Urinary bladder (tissue), 3 donors: ENCODE measurements at regions not wholly inside any gene's neighbourhood (a gene's known extent, or its start where the extent isn't known, plus 50 kb on each side); places are given as distances from the start of the nearest gene placed in this dataset.
"Not testable (repeated sequence)": the region's sequence is repeated elsewhere in the genome, so short reads cannot be mapped to it uniquely, and the experiment has no call there.

Source experiments
- DNase-seq: peaks from one replicate; pipeline ENCODE4 v3.0.0-alpha.2; 2015; ENCODE audit errors: extremely low spot score
- H3K27ac ChIP-seq: one replicate; pipeline ENCODE4 v1.5.1; 2013; ENCODE audit warnings: low read depth, mild to moderate bottlenecking, moderate library complexity
- H3K36me3 ChIP-seq: one replicate; pipeline ENCODE4 v1.6.1; 2013; ENCODE audit warnings: mild to moderate bottlenecking, moderate library complexity; ENCODE audit not compliant: insufficient read depth
- H3K4me1 ChIP-seq: one replicate; pipeline ENCODE4 v1.6.1; 2013; ENCODE audit warnings: mild to moderate bottlenecking, moderate library complexity; ENCODE audit not compliant: insufficient read depth
- H3K4me3 ChIP-seq: one replicate; pipeline ENCODE4 v1.5.1; 2013; ENCODE audit warnings: low read depth, low read length
- WGBS: extraction: QIAGEN DNeasy Blood & Tissue Kit; methylation state at CpG from one replicate; pipeline ENCODE4 v1.1.7; 2013; 5-methylcytosine and 5-hydroxymethylcytosine counted together
- donor health status: healthy with polysubstance abuse.
- donor health status: healthy.

DNA sequence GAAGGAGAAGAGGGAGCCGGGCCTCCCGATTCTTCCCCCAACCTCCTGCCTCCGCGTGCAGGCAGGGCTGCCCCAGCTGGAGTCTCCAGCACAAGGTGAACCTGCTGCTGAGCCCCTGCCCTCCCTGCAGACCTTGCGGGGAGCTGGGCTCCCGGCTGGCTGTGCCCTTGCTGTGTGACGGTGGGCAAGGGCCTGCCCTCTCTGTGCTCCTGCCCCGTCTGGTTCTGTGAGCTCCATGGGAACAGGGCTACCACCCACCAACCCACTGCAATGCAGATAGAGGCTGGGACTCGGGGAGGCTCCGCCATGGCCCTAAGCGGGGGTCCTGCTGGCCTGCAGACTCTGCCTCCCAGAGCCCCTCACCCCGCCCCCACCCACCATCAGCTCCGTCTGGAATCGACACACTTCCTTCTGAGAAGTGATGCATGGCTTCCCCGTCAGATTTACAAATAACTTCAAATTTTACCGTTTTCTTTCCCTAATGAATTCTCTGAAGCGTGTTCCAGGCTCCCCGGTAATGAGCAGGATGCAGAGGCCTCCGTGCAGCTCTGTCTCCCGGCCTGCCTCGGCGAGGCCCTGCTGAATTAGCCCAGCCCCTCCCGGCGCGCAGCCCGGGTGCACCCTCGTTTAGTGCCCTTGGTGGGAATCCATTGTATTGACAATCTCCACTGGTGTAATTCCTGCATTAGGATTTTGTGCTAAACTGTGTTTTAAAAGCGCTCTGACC is 111.0 kb downstream of the MICALL2 start:
- no peak overlapping the region for H3K4me3 ChIP-seq
- no peak overlapping the region for H3K27ac ChIP-seq
- H3K4me1 ChIP-seq: no peaks in the 10 kb centered on the region
- no peak for DNase-seq
- WGBS: 54% methylated on average over 28 of the region's 28 CpGs
- no peaks in the 10 kb centered on the region for H3K36me3 ChIP-seq

DNA sequence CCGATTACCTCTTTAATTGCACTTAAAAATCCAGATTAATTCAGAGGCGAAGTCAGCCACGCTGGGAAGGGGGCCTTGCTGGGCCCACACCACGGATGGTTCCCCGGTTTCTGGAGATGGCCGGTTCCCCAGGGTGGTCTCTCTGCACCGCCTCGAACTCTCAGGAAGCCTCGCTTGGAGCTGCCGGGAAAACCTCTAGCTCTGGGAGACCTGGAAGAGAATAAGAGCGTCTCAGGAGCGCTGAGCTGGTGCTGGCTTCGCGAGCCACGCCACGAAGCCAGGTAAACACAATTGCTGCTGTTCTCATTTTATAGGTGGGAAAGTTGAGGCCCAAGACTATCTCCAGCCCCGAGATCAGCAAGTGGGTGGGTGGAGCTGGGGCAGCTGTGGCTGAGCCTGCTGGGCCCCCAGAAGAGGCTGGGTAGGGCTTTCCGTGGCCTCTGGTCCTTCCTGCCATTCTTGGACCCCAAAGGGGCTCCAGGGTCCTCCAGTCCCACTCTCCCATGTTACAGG is 110.4 kb downstream of the MICALL2 start:
- 74% methylated on average over 18 of the region's 18 CpGs for WGBS
- DNase-seq: no peak
- no peaks in the 10 kb centered on the region for H3K4me1 ChIP-seq

DNA sequence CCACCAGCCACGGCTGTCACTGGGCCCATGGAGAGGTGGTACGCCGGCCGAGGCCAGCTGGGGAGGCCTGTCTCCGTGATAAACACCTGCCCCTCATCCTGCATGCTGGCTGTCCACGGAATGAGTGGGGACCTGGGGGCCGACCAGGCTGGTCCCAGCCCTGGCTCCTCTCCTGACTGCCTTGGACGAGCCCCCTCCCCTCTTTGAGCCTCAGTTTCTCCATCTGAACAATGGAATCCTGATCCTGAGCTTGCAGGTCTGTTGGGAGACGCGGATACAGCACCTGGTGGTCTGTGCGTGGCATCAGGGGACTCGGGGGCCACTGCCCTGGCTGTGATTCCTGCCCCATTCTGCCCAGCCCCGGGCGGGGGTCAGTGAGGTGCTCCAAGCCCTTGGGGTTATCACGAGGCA is 109.9 kb downstream of the MICALL2 start:
- Histone ChIP-seq H3K4me1 (no peaks in the 10 kb centered on the region), H3K36me3 (no peaks in the 10 kb centered on the region), H3K27ac (no peak overlapping the region), H3K4me3 (no peak overlapping the region)
- DNase-seq: no peak
- WGBS: 72% methylated on average over 15 of the region's 15 CpGs

More for the DNA sequence above, 110.4 kb downstream of the MICALL2 start:
- Histone ChIP-seq H3K4me3 (no peak overlapping the region), H3K27ac (no peak overlapping the region), H3K36me3 (no peaks in the 10 kb centered on the region)

DNA sequence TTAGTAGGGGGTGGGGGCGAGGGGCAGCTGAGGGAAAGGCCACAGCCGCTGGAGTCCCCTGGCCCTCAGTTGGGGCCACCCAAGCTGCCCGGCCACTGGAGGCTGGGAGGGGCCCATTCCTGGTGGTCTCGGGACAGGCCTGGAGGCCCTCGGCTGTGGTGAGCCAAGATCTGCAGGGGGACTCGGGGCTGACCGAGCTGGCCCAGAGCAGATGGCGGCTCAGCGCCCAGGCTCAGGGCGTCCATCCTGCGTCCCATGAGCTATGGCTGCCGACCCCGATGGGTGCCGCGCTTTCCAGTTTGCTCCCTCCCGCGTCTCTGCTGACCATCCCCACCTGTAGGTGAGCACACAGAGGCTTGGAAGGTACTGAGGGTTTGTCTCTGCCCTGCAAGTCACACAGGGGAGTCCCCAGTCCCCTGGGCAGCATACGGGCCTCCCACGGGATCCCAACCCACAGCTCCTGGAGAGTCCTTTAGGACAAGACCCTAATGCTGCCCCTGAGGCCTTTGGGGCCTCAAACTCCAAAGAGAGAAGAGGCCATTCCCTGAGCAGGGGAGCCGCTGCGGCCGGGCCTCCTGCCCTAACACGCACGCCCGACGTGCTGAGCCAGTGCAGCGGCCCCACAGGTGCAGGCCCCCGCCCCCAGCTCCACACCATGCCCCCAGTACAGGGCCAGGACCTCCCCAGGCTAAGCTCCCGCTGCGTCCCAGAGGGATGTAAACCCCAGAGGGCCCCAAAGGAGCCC is 107.2 kb downstream of the MICALL2 start:
- H3K36me3 ChIP-seq: no peaks in the 10 kb centered on the region
- no peak for DNase-seq
- no peak overlapping the region for H3K27ac ChIP-seq
- 78% methylated on average over 30 of the region's 30 CpGs for WGBS
- H3K4me3 ChIP-seq: no peak overlapping the region
- H3K4me1 ChIP-seq: no peaks in the 10 kb centered on the region

DNA sequence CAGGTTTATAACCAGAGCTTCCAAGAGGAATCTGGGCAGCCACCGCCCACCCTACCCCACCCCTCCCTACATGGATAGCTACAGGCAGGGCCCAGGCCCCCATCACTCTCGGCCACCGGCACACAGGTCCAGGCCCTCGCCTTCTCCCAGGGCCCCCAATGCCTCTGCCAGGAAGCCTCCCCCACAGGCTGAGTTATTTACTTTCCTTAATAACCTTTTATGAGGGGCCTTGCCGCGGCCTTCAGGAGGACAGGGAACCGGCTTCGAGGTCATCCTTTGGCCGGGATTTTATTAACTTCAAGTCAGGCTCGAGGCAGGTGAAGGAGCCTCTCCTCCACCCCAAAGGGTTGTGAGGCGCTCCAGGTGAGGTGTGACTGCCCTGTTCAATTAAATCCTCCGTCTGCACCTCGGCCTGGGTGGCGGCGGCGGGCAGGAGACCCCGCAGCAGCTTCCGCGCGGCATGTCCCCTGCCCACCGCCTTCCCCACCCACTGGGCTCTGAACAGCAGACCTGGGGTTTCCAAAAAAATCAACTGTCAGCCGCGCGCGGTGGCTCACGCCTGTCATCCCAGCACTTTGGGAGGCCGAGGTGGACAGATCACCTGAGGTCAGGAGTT is 106.5 kb downstream of the MICALL2 start:
- Histone ChIP-seq H3K27ac (no peak overlapping the region), H3K4me1 (no peaks in the 10 kb centered on the region), H3K36me3 (no peaks in the 10 kb centered on the region), H3K4me3 (no peak overlapping the region)
- WGBS: 69% methylated on average over 27 of the region's 27 CpGs
- no peak for DNase-seq

DNA sequence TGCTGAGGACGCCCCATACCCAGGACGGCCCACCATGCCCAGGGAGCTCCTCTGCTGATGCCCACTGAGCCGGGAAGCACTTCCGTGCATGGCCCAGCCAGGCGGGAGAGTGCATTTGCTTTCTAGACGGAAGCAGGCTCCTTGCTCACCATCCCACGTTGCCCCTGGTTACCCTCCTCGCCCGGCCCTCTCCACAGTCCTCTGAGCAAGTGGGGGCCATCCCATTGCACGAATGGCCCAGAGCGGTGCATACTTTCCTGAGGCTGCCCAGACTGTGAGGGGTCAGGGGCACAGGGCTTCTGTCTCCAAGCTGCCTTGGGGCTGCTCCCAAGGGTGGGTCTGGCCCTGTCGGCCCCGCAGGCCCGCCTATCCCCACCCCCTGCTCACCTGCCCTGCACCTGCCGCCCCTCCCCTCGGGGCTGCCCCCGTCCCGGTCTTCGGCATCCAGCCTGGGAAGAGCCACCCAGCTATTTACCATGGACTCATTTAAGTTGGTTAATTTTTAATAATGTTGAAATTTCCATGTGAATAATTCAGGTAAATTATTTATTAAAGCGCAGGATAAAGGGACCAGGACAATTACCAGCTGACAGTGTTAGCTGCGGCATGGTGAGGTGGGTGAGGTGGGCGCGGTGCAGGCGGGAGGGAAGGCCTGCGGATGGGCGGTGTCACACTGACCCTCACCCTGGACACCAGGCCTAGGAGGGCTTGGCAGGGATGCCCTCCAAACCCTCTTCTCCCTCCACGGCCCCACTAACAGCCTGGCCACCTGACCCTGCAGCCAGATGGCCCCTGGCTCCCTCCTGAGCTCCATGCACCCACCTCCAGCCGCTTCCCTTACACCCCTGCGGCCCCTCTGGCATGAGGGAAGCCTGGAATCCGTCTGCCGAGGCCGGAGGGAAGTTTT is 104.4 kb downstream of the MICALL2 start:
- no peak overlapping the region for H3K27ac ChIP-seq
- DNase-seq: no peak
- H3K4me3 ChIP-seq: no peak overlapping the region
- 70% methylated on average over 32 of the region's 32 CpGs for WGBS
- H3K4me1 ChIP-seq: no peaks in the 10 kb centered on the region
- H3K36me3 ChIP-seq: no peaks in the 10 kb centered on the region

DNA sequence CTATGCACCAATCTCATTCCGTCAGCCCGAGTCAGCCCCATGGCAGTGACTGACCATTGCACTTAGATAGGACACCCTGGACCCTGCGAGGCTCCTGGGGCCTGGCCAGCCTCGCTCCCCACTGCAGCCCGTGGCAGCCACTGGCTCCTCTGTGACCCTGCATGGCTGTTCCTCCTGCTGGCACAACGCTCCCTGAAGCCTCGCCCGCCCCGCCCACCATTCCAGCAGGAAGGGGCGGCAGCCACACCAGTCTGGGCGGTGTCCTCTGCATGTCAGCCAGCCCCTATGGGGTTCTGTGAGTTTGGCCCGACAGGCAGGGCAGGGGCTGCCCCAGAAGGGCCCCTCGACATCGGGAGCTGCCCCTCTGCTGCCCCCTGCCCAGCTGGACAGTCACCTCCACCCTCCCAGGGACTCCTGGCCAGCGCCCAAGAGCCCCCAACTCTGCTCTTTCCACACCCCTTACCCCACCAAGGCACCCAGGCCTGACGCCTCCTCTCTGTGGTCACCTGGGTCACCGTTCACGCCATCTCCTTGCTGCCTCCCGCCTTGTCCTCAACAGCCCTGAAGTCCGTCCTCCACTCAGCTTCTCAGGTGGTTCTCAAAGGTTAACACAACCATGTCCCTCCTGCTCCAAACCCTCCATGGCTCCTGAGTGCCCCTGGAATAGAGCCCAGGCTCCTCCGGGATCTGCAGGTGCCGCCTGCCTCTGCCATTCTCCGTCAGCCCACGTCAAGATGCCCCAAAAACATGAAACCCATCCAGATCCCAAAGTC is 103.5 kb downstream of the MICALL2 start:
- no peak for DNase-seq
- no peak overlapping the region for H3K27ac ChIP-seq
- H3K36me3 ChIP-seq: no peaks in the 10 kb centered on the region
- no peak overlapping the region for H3K4me3 ChIP-seq
- WGBS: 56% methylated on average over 24 of the region's 24 CpGs
- no peaks in the 10 kb centered on the region for H3K4me1 ChIP-seq

DNA sequence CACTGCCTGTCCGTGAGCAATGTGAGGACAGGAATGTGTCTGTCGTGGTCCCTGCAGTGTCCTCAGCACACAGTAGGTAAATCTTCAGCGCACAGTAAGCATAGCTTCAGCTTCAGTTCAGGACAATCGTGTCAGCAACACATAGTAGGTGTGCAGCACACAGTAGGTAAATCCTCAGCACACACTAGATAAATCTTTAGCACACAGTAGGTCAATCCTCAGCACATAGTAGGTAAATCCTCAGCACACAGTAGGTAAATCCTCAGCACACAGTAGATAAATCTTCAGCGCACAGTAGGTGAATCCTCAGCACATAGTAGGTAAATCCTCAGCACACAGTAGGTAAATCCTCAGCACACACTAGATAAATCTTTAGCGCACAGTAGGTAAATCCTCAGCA is 102.4 kb downstream of the MICALL2 start:
- H3K4me1 ChIP-seq, H3K36me3 ChIP-seq, DNase-seq, H3K4me3 ChIP-seq, H3K27ac ChIP-seq: not testable (repeated sequence)
- 95% methylated on average over 6 of the region's 6 CpGs for WGBS

DNA sequence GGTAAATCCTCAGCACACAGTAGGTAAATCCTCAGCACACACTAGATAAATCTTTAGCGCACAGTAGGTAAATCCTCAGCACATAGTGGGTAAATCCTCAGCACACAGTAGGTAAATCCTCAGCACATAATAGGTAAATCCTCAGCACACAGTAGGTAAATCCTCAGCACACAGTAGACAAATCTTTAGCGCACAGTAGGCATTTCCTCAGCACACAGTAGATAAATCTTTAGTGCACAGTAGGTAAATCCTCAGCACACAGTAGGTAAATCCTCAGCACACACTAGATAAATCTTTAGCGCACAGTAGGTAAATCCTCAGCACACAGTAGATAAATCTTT is 102.0 kb downstream of the MICALL2 start:
- not testable (repeated sequence) for H3K36me3 ChIP-seq, DNase-seq, H3K27ac ChIP-seq, H3K4me3 ChIP-seq, H3K4me1 ChIP-seq
- 98% methylated on average over 3 of the region's 3 CpGs for WGBS

DNA sequence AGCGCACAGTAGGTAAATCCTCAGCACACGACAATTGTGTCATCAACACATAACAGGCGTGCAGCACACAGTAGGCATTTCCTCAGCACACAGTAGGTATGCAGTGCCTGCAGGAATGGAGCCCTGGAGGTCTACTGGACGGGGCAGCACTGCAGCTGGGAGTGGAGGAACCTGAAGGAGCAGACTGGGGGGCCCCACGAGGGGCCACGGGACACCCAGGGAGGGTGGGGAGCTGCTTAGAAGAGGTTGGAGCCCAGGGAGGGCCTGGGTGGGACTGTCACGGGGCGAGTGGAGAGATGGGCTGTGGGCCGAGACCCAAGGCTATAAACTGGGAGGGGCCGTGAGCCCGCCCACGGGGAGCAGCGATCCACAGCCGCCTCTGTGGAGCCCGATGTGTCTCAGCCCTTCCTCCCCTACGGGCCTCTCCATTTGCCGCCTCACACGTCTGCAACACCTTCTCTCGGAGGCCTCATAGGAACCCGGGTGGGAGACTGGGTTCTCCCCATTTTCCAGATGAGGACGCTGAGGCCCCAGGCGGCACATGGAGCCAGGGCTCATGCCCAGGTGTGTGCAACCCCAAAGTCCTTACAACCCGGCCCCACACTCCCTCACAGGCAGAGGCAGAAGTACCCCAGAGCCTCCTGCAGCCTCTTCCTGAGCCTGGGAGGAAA is 101.5 kb downstream of the MICALL2 start:
- DNase-seq: no peak
- Histone ChIP-seq H3K4me1 (no peaks in the 10 kb centered on the region), H3K36me3 (no peaks in the 10 kb centered on the region), H3K27ac (no peak overlapping the region), H3K4me3 (no peak overlapping the region)
- WGBS: 61% methylated on average over 23 of the region's 23 CpGs

DNA sequence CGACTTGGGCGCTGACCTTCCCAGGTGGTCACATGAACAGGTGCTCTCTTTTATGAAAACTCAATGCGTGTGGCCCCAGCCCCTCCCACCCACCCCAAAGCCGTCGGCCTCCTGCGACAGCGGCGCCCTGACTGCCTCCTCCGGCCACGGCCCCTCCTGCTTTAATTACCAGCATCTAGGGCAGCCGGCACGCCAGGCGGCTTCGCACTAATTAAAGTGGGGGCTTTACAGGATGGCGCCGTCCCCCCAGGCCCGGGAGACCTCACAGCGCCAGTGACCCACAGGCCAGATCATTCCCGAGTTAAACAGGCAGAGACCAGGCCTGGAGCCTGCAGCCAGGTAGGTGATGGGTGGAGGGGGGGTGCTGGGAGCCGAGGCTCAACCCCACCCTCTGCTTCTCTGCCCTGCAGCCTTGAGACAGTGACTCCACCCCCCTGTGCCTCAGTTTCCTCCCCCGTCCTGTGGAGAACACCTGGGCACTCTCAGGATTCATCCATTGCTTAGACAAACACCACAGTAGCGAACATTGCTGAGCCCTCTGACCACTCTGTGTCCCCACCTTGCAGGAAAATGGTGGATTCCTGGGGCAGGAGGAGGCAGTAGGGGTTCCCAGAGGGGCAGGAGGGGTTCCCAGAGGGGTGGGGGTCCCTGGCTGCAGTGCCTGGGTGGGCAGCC is 100.8 kb downstream of the MICALL2 start:
- no peak for DNase-seq
- WGBS: 34% methylated on average over 22 of the region's 22 CpGs
- Histone ChIP-seq H3K4me3 (no peak overlapping the region), H3K36me3 (no peaks in the 10 kb centered on the region), H3K27ac (no peak overlapping the region), H3K4me1 (no peaks in the 10 kb centered on the region)

DNA sequence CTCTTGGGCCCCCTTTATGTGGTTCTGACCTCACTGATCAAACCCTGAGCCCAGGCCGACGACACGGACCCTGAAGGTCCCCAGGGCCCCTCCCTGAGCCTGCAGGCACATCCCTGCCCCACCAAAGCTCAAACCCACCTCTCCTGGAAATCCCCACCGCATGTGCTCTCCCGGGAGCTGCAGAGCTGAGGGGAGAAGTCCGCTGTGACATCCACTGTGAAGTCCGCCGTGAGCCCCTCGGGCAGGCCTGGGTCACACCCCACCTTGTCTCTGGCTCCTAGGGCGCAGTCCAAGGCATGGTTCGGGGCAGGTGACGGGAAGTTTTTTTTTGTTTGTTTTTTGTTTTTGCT is 100.2 kb downstream of the MICALL2 start:
- no peak overlapping the region for H3K27ac ChIP-seq
- H3K4me3 ChIP-seq: no peak overlapping the region
- 64% methylated on average over 12 of the region's 12 CpGs for WGBS
- H3K4me1 ChIP-seq: no peaks in the 10 kb centered on the region
- no peaks in the 10 kb centered on the region for H3K36me3 ChIP-seq
- DNase-seq: no peak
